Tibial artery (tissue), 4 donors: ENCODE measurements at regions not wholly inside any gene's neighbourhood (a gene's known extent, or its start where the extent isn't known, plus 50 kb on each side); places are given as distances from the start of the nearest gene placed in this dataset.

ENCODE experiments used
- DNase-seq, 2 donors: peaks; one replicate each; pipeline ENCODE4 v3.0.0-alpha.2; 2019
- H3K27ac ChIP-seq, 2 donors: fragments of 200-600 bp; sonication (generic) in 1 of 2; 1 replicate in 1 of 2; 2 replicates in 1 of 2; pipeline ENCODE4 v1.5.1; 2018 to 2019; ENCODE audit warnings: mild to moderate bottlenecking in 1 of 2
- H3K27me3 ChIP-seq, 2 donors: fragments of 200-600 bp; sonication (generic) in 1 of 2; one replicate each; pipeline versions ENCODE4 v1.5.1 to v1.6.0; 2016 to 2019
- H3K36me3 ChIP-seq, 3 donors: fragments of 200-600 bp; sonication (generic) in 2 of 3; one replicate each; pipeline ENCODE4 v1.5.1; 2016 to 2019; ENCODE audit warnings: mild to moderate bottlenecking in 2 of 3
- H3K4me1 ChIP-seq, 4 donors: fragments of 200-600 bp; sonication (generic) in 2 of 4; 1 replicate in 3 of 4; 2 replicates in 1 of 4; pipeline ENCODE4 v1.5.1; 2016 to 2019
- H3K4me3 ChIP-seq, 2 donors: fragments of 200-600 bp; sonication (generic) in 1 of 2; 1 replicate in 1 of 2; 2 replicates in 1 of 2; pipeline ENCODE4 v1.5.1; 2018 to 2019; ENCODE audit warnings: mild to moderate bottlenecking in 2 of 2
- H3K9me3 ChIP-seq, 3 donors: fragments of 200-600 bp; sonication (generic) in 1 of 3; one replicate each; pipeline ENCODE4 v1.5.1; 2016 to 2019
- intact Hi-C: fragments of 100-400 bp; cut with DNase I; formaldehyde crosslinking; loops from one replicate; pipeline ENCODE4 v1.15.0; 2023; ENCODE audit warnings: low total_unique reads
- TF ChIP-seq, protein P1 (sequence below), 2 experiments: fragments of 200-600 bp in 1 of 2; fragments of 450-650 bp in 1 of 2; IDR thresholded peaks; one replicate each; pipeline ENCODE4 v1.5.1; 2017 to 2019; ENCODE audit warnings: antibody characterized with exemption in 2 of 2, mild to moderate bottlenecking in 1 of 2, moderate library complexity in 1 of 2

GRCh38 chr9:86594724-86595123, 240.5 kb upstream of the TUT7 start:
- Histone ChIP-seq H3K9me3 (no peaks in the 10 kb centered on the region), H3K36me3 (no peaks in the 10 kb centered on the region), H3K27ac (no peak overlapping the region), H3K4me1 (no peaks in the 10 kb centered on the region), H3K27me3 (no peaks in the 10 kb centered on the region), H3K4me3 (no peak overlapping the region)
- TF ChIP-seq, protein P1, sequence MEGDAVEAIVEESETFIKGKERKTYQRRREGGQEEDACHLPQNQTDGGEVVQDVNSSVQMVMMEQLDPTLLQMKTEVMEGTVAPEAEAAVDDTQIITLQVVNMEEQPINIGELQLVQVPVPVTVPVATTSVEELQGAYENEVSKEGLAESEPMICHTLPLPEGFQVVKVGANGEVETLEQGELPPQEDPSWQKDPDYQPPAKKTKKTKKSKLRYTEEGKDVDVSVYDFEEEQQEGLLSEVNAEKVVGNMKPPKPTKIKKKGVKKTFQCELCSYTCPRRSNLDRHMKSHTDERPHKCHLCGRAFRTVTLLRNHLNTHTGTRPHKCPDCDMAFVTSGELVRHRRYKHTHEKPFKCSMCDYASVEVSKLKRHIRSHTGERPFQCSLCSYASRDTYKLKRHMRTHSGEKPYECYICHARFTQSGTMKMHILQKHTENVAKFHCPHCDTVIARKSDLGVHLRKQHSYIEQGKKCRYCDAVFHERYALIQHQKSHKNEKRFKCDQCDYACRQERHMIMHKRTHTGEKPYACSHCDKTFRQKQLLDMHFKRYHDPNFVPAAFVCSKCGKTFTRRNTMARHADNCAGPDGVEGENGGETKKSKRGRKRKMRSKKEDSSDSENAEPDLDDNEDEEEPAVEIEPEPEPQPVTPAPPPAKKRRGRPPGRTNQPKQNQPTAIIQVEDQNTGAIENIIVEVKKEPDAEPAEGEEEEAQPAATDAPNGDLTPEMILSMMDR (IDR thresholded peaks at IDR 0.05) = no peak
- intact Hi-C loops = no loop called here
- DNase-seq = no peak

DNA sequence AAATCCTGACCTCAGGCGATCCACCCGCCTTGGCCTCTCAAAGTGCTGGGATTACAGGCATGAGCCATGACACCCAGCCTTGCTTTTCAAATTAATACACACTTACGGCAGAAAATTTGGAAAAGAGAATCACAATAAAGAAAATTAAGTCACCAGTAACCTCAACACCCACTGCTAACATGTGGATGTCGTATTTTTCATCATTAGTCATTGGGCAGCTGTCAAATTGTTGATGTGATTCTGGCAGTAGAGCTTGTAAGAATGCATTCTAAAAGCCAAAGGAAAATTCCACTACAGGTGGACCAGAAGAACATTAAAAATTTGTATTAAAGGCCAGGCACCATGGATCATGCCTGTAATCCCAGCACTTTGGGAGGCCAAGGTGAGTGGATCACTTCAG, 237.3 kb upstream of the TUT7 start:
- Histone ChIP-seq H3K4me1 (no peaks in the 10 kb centered on the region), H3K27ac (no peak overlapping the region), H3K9me3 (no peaks in the 10 kb centered on the region), H3K4me3 (no peak overlapping the region), H3K27me3 (no peaks in the 10 kb centered on the region), H3K36me3 (no peaks in the 10 kb centered on the region)
- TF ChIP-seq, protein P1 (IDR thresholded peaks at IDR 0.05) = no peak
- DNase-seq = no peak
- intact Hi-C loops = no loop called here

- Histone ChIP-seq H3K36me3 (no peaks in the 10 kb centered on the region), H3K4me1 (peaks cover 0 to 13% (median 0%) of the 10 kb centered on the region in 4 donors), H3K27me3 (no peaks in the 10 kb centered on the region), H3K4me3 (no peak overlapping the region), H3K9me3 (no peaks in the 10 kb centered on the region), H3K27ac (no peak overlapping the region)
- TF ChIP-seq, protein P1 (IDR thresholded peaks at IDR 0.05) = no peak
- DNase-seq = no peak
- intact Hi-C loops = no loop called here
Measured at GRCh38 chr9:86589730-86590129, 235.5 kb upstream of the TUT7 start.

DNA sequence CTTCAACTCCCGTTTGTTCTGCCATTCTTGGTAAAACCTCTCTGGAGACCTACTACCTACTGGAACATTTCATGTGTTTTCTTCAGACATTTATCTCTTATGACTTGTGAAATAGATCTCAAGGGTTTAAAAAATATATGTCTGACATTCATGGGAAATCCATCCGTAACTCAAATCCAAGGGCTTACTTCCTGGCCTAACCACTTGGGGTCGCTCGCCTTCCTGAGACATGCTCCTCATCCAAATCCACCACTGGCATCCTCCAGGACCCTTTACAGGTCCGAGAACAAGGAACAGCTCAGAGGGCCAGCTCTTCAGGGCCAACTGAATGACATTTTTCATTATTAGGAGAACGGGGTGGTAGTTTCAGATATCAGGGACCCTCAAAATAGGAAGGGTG, 235.1 kb upstream of the TUT7 start:
- H3K27ac ChIP-seq = no peak overlapping the region
- intact Hi-C loops = no loop called here
- no peaks in the 10 kb centered on the region for H3K9me3 ChIP-seq
- TF ChIP-seq, protein P1 (IDR thresholded peaks at IDR 0.05) = no peak
- no peak for DNase-seq
- no peaks in the 10 kb centered on the region for H3K27me3 ChIP-seq
- no peak overlapping the region for H3K4me3 ChIP-seq
- H3K36me3 ChIP-seq = no peaks in the 10 kb centered on the region
- H3K4me1 ChIP-seq = peaks cover 0 to 14% (median 0%) of the 10 kb centered on the region in 4 donors

- TF ChIP-seq, protein P1 (IDR thresholded peaks at IDR 0.05) = no peak
- Histone ChIP-seq H3K27me3 (no peaks in the 10 kb centered on the region), H3K4me3 (no peak overlapping the region), H3K4me1 (peaks cover 0 to 14% (median 0%) of the 10 kb centered on the region in 4 donors), H3K27ac (peak overlapping the region in 1 of 2 donors; percentile 32), H3K36me3 (no peaks in the 10 kb centered on the region), H3K9me3 (no peaks in the 10 kb centered on the region)
- no peak for DNase-seq
- intact Hi-C loops = no loop called here
Measured at GRCh38 chr9:86586144-86586494, 231.9 kb upstream of the TUT7 start.
